DND-41 (cell line): ENCODE measurements at regions not wholly inside any gene's neighbourhood (a gene's known extent, or its start where the extent isn't known, plus 50 kb on each side); places are given as distances from the start of the nearest gene placed in this dataset.
"Not testable (repeated sequence)": the region's sequence is repeated elsewhere in the genome, so short reads cannot be mapped to it uniquely, and the experiment has no call there.

Experiments used
- ATAC-seq: fragments of 200-7000 bp; cut with Tn5 transposase; 3 replicates; pipeline ENCODE4 v1.9.1; 2021; ENCODE audit warnings: low read depth; ENCODE audit not compliant: insufficient read depth
- DNase-seq: peaks from one replicate; pipeline ENCODE4 v3.0.0-alpha.2; 2020
- H2AFZ ChIP-seq: 2 replicates; pipeline ENCODE4 v1.6.0; 2012; ENCODE audit warnings: low read depth, low read length
- H3K27ac ChIP-seq: 2 replicates; pipeline ENCODE4 v1.5.1; 2012; ENCODE audit warnings: low read length, inconsistent platforms
- H3K27me3 ChIP-seq: fragments of 200-600 bp; sonication (generic); 2 replicates; pipeline ENCODE4 v1.6.0; 2012; ENCODE audit warnings: low read length, mild to moderate bottlenecking, inconsistent platforms; ENCODE audit not compliant: insufficient read depth, poor library complexity
- H3K36me3 ChIP-seq: 2 replicates; pipeline ENCODE4 v1.5.1; 2012; ENCODE audit warnings: low read length, inconsistent platforms; ENCODE audit not compliant: insufficient read depth
- H3K4me1 ChIP-seq: 2 replicates; pipeline ENCODE4 v1.5.1; 2012; ENCODE audit warnings: mild to moderate bottlenecking, low read length; ENCODE audit not compliant: insufficient read depth
- H3K4me2 ChIP-seq: 2 replicates; pipeline ENCODE4 v1.6.0; 2012; ENCODE audit warnings: mild to moderate bottlenecking, moderate library complexity, low read length, inconsistent platforms; ENCODE audit not compliant: insufficient read depth
- H3K4me3 ChIP-seq, 2 experiments: fragments of 200-600 bp in 1 of 2; shearing (Covaris generic) in 1 of 2; 2 replicates each; pipeline ENCODE4 v1.5.1; 2012 to 2016; ENCODE audit warnings: inconsistent platforms in 2 of 2, low read length in 2 of 2, mild to moderate bottlenecking in 2 of 2, low read depth in 1 of 2, moderate library complexity in 1 of 2
- H3K79me2 ChIP-seq: 2 replicates; pipeline ENCODE4 v1.6.0; 2012; ENCODE audit warnings: low read length, inconsistent platforms; ENCODE audit not compliant: insufficient read depth
- H3K9ac ChIP-seq: 2 replicates; pipeline ENCODE4 v1.6.0; 2012; ENCODE audit warnings: low read depth, mild to moderate bottlenecking, inconsistent platforms, low read length, moderate library complexity
- H3K9me3 ChIP-seq: 2 replicates; pipeline ENCODE4 v1.5.1; 2012; ENCODE audit warnings: low read length, moderate library complexity, mild to moderate bottlenecking, inconsistent platforms; ENCODE audit not compliant: insufficient read depth, severe bottlenecking
- H4K20me1 ChIP-seq: 2 replicates; pipeline ENCODE4 v1.6.0; 2012; ENCODE audit warnings: low read length; ENCODE audit not compliant: insufficient read depth
- CTCF ChIP-seq: IDR thresholded peaks from 2 replicates; pipeline ENCODE4 v1.5.1; 2012; ENCODE audit warnings: borderline replicate concordance, low read length, moderate library complexity, mild to moderate bottlenecking; ENCODE audit not compliant: poor library complexity, severe bottlenecking; ENCODE audit errors: extremely low read depth
- EZH2 ChIP-seq: IDR thresholded peaks from 3 replicates; pipeline ENCODE4 v1.6.1; 2012; ENCODE audit warnings: borderline replicate concordance, low read depth, mild to moderate bottlenecking, moderate library complexity, low read length, inconsistent platforms; ENCODE audit not compliant: severe bottlenecking

DNA sequence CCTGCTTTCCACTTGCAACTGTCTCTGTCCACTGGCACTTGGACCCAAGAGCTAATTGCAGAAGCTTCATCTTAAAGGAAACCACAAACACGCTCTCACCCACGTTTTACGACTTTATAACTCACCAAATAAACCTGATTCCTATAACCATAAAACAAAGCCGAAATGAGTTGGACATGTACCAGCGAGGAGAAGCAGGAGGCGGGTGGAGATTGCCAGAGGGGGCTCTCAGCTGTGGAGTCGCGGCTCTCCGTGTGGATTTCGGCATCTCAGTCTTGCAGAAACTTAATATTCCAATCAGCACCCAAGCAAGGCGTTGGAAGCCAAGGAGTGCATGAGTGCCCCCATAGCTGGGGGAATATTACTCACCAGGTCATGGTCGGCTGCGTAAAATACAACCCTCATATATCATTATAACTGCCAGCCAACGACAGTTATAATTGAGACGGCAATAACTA lies 483.6 kb downstream of the MN1 start:
- no peaks in the 10 kb centered on the region for H3K4me1 ChIP-seq
- no peak overlapping the region for H3K9ac ChIP-seq
- H3K9me3 ChIP-seq, result no peaks in the 10 kb centered on the region
- no peaks in the 10 kb centered on the region for H3K36me3 ChIP-seq
- TF ChIP-seq CTCF (no peak), EZH2 (no peak)
- H3K79me2 ChIP-seq, result no peaks in the 10 kb centered on the region
- no peak overlapping the region for H3K4me3 ChIP-seq
- no peak overlapping the region for H3K27ac ChIP-seq
- DNase-seq (no peak), ATAC-seq (no peak)
- H2AFZ ChIP-seq, result no peak overlapping the region
- no peak overlapping the region for H3K4me2 ChIP-seq
- no peaks in the 10 kb centered on the region for H4K20me1 ChIP-seq
- peaks cover 12% of the 10 kb centered on the region for H3K27me3 ChIP-seq

GRCh38 chr22:27318516-27318915 lies 483.0 kb downstream of the MN1 start:
- Histone ChIP-seq H3K36me3 (no peaks in the 10 kb centered on the region), H3K4me2 (no peak overlapping the region), H3K9ac (no peak overlapping the region), H3K27ac (no peak overlapping the region), H3K27me3 (peaks cover 12% of the 10 kb centered on the region), H3K4me3 (no peak overlapping the region), H3K79me2 (no peaks in the 10 kb centered on the region), H2AFZ (no peak overlapping the region), H3K4me1 (no peaks in the 10 kb centered on the region), H3K9me3 (no peaks in the 10 kb centered on the region), H4K20me1 (no peaks in the 10 kb centered on the region)
- DNase-seq, result no peak
- no peak for ATAC-seq
- no peak for TF ChIP-seq CTCF
- no peak for TF ChIP-seq EZH2

DNA sequence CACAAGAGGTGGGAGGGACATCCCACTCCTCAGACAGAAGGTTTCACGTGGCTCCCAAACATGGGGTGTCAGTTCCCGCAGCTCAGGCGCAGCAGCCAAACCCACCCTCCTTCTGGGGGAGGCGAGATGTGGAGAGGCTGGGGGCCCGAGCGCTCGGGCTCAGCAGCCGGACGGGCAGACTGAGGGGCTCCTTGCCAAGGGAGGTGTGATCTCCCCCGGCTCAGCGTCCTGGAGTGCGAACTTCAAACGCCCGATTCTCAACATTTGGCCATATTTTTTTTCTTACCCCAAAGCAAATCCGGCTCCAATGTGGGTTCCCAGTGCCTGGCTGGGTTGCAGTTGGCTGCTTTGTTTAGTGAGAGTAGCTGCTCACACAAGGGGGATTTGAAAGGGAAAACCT lies 477.9 kb downstream of the MN1 start:
- no peaks in the 10 kb centered on the region for H3K36me3 ChIP-seq
- TF ChIP-seq CTCF (no peak), EZH2 (no peak)
- H3K9ac ChIP-seq, result no peak overlapping the region
- no peak for ATAC-seq
- no peak overlapping the region for H3K27ac ChIP-seq
- H3K9me3 ChIP-seq, result no peaks in the 10 kb centered on the region
- H3K27me3 ChIP-seq, result peaks cover 6% of the 10 kb centered on the region
- H3K4me3 ChIP-seq, result no peak overlapping the region
- no peaks in the 10 kb centered on the region for H3K4me1 ChIP-seq
- no peak overlapping the region for H2AFZ ChIP-seq
- no peak overlapping the region for H3K4me2 ChIP-seq
- no peak for DNase-seq
- H4K20me1 ChIP-seq, result no peaks in the 10 kb centered on the region
- no peaks in the 10 kb centered on the region for H3K79me2 ChIP-seq

DNA sequence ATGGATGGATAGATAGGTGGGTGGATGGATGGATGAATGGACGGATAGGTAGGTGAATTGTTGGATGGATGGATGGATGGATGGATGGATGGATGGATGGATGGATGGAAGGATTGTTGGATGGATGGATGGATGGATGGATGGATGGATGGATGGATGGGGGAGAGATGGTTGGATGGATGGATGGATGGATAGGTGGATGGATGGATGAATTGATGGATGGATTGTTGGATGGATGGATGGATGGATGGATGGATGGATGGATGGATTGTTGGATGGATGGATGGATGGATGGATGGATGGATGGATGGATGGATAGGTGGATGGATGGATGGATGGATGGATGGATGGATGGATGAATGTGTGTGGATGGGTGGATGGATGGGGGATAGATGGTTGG lies 476.6 kb downstream of the MN1 start:
- not testable (repeated sequence) for ATAC-seq, H3K9me3 ChIP-seq, H3K27me3 ChIP-seq, H3K36me3 ChIP-seq, H2AFZ ChIP-seq, H3K4me2 ChIP-seq, H3K27ac ChIP-seq, DNase-seq, H3K9ac ChIP-seq, H4K20me1 ChIP-seq, H3K4me3 ChIP-seq, H3K79me2 ChIP-seq, H3K4me1 ChIP-seq
